ENCODE measurements at regions not wholly inside any gene's neighbourhood (a gene's known extent, or its start where the extent isn't known, plus 50 kb on each side); places are given as distances from the start of the nearest gene placed in this dataset.

- TF ChIP-seq POLR2A (IDR thresholded peaks at IDR 0.05; ENCODE audit: low read depth, low read length) (no peak), TAF1 (IDR thresholded peaks at IDR 0.05; ENCODE audit: low read depth, low read length) (no peak), SPI1 (IDR thresholded peaks at IDR 0.05; ENCODE audit: low read depth, low read length) (no peak), POLR2AphosphoS5 (IDR thresholded peaks at IDR 0.05; ENCODE audit: low read depth, low read length) (no peak)
Observed at GRCh38 chr11:127825183-127825582, 762.2 kb downstream of the ETS1 start.

Data from GM12891 (cell line).